ENCODE measurements at regions not wholly inside any gene's neighbourhood (a gene's known extent, or its start where the extent isn't known, plus 50 kb on each side); places are given as distances from the start of the nearest gene placed in this dataset.

DNA sequence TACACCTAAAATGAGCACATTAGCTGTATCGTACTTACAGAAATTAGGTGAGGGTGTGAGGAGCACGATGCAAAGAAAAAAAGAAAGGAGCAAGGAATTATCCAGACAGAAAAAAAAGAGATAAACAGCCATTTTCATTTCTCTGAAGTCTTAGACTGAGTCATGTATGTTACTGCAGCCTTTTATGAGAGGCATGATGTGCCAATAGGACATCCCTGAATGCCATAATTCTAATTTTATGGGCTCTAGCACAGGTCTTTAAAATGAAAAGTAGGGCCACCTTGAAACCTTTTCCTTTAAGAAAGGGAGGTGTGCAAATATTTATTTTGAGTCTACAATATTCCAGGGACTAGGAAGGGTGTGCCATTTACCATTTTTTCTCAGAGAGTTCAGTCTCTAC is 74.1 kb upstream of the PTPRD start:
- TF ChIP-seq EZH2 (IDR thresholded peaks at IDR 0.05; ENCODE audit: low read depth), result no peak
- TF ChIP-seq, protein P1, sequence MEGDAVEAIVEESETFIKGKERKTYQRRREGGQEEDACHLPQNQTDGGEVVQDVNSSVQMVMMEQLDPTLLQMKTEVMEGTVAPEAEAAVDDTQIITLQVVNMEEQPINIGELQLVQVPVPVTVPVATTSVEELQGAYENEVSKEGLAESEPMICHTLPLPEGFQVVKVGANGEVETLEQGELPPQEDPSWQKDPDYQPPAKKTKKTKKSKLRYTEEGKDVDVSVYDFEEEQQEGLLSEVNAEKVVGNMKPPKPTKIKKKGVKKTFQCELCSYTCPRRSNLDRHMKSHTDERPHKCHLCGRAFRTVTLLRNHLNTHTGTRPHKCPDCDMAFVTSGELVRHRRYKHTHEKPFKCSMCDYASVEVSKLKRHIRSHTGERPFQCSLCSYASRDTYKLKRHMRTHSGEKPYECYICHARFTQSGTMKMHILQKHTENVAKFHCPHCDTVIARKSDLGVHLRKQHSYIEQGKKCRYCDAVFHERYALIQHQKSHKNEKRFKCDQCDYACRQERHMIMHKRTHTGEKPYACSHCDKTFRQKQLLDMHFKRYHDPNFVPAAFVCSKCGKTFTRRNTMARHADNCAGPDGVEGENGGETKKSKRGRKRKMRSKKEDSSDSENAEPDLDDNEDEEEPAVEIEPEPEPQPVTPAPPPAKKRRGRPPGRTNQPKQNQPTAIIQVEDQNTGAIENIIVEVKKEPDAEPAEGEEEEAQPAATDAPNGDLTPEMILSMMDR (conservative IDR thresholded peaks at IDR 0.05), result no peak

Measured in PC-9 (cell line).